Skeletal muscle tissue (tissue), 3 donors: ENCODE measurements at regions not wholly inside any gene's neighbourhood (a gene's known extent, or its start where the extent isn't known, plus 50 kb on each side); places are given as distances from the start of the nearest gene placed in this dataset.

ENCODE experiments used
- H3K27ac ChIP-seq: one replicate; pipeline ENCODE4 v1.7.0; 2013; ENCODE audit warnings: mild to moderate bottlenecking, low read depth, low read length, inconsistent platforms
- H3K27me3 ChIP-seq, 3 donors: one replicate each; pipeline ENCODE4 v1.7.0; 2013; ENCODE audit warnings: low read length in 3 of 3; ENCODE audit not compliant: control insufficient read depth in 3 of 3, insufficient read depth in 3 of 3
- H3K36me3 ChIP-seq, 3 donors: one replicate each; pipeline ENCODE4 v1.7.0; 2013; ENCODE audit warnings: low read length in 3 of 3; ENCODE audit not compliant: control insufficient read depth in 3 of 3, insufficient read depth in 3 of 3
- H3K4me1 ChIP-seq, 3 donors: one replicate each; pipeline ENCODE4 v1.7.0; 2013; ENCODE audit warnings: low read length in 3 of 3, mild to moderate bottlenecking in 3 of 3; ENCODE audit not compliant: control insufficient read depth in 3 of 3, insufficient read depth in 3 of 3
- H3K4me3 ChIP-seq, 3 donors: one replicate each; pipeline ENCODE4 v1.7.0; 2013; ENCODE audit warnings: low read length in 3 of 3
- H3K9ac ChIP-seq, 3 donors: one replicate each; pipeline ENCODE4 v1.7.0; 2013; ENCODE audit warnings: low read length in 3 of 3, mild to moderate bottlenecking in 3 of 3, moderate library complexity in 2 of 3, low read depth in 1 of 3
- H3K9me3 ChIP-seq, 3 donors: one replicate each; pipeline ENCODE4 v1.7.0; 2013; ENCODE audit warnings: low read length in 3 of 3; ENCODE audit not compliant: control insufficient read depth in 3 of 3
- donor health status: Osteomylitis.

DNA sequence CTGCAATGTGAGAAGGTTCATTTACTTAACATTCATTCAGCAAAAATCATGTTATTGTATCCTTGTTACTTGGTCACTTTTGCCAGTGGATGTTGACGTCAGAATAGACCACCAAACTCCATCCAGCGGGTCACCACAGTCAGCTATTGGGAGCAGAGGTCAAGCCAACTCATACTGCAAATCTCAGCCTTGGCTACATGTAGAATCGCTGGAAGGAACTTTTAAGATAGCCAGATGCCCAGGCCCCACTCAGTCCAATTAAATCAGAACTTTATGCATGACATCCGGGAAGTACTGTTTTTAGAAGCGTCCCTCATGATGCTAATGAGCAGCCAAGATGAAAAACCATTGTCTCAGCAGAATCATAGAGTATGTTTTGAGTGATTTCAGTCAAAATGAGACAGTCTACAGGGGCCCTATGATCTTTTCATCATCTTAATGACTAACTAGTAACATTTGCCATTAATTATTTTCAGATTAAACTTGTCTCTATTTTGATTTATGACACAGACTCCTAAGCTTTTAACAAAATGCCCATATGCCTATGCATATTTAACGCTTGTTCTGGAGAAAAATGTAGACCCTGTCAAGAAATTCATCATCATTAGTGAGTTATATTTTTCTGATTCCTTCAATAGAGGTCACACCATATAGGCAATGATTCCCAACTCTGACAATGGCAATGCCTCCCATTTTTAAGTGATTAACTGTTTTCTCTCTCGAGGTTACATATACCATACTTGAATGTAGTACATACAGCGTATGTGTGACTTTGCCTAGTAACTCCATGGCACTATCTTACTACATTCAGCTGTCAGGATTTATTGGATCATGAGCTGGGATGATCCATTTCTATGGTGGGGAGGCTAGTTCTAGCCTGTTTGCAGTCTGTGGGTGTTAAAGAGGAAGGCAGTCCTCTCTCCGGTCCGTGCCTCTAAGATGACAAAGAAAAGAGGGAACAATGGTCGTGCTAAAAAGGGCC, 63.7 kb upstream of the CCBE1 start:
- Histone ChIP-seq H3K4me3 (no peak overlapping the region), H3K9me3 (no peaks in the 10 kb centered on the region), H3K4me1 (no peaks in the 10 kb centered on the region), H3K36me3 (no peaks in the 10 kb centered on the region), H3K27ac (no peak overlapping the region), H3K27me3 (no peaks in the 10 kb centered on the region), H3K9ac (no peak overlapping the region)

DNA sequence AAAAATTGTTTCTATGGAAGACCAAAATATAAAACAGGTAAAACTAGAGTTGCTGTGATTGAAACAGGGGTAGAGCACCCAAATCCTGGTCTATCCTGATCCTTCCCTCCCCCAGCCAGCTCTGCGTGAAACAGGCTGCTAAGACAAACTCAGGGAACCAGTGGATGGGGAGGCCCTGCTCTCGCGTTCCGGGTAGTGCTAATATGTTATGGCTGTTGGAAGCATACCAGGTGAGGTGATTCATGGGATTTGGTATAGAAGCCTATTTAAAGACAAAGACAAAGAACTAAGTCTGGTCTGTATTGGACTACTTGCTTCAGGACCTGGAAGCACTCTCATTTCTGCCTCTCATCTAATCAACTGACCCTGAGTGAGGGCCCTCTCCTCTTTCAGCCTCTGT, 63.0 kb upstream of the CCBE1 start:
- Histone ChIP-seq H3K27ac (no peak overlapping the region), H3K9me3 (no peaks in the 10 kb centered on the region), H3K4me1 (no peaks in the 10 kb centered on the region)

DNA sequence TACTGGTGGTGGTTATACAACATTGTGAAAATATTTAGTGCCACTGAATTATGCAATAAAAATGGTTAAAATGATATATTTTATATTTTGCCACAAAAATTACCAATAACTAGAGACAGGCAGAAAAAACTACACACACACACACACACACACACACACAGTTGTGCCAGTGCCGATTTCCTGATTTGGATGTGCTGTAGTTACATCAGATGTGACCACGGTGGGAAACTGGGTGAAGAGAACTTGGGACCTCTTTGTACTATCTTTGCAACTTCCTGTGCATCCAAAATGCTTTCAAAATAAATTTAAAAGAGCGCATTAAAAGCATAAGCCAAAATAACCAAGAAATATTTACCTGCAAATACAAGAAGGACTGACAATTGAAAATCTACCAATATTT, 61.6 kb upstream of the CCBE1 start:
- H3K4me1 ChIP-seq = no peaks in the 10 kb centered on the region
- H3K36me3 ChIP-seq = no peaks in the 10 kb centered on the region
- H3K9me3 ChIP-seq = no peaks in the 10 kb centered on the region
- no peak overlapping the region for H3K27ac ChIP-seq
- no peaks in the 10 kb centered on the region for H3K27me3 ChIP-seq
- no peak overlapping the region for H3K4me3 ChIP-seq
- H3K9ac ChIP-seq = no peak overlapping the region

More for the DNA sequence above, 63.0 kb upstream of the CCBE1 start:
- Histone ChIP-seq H3K4me3 (no peak overlapping the region), H3K36me3 (no peaks in the 10 kb centered on the region), H3K27me3 (no peaks in the 10 kb centered on the region), H3K9ac (no peak overlapping the region)

DNA sequence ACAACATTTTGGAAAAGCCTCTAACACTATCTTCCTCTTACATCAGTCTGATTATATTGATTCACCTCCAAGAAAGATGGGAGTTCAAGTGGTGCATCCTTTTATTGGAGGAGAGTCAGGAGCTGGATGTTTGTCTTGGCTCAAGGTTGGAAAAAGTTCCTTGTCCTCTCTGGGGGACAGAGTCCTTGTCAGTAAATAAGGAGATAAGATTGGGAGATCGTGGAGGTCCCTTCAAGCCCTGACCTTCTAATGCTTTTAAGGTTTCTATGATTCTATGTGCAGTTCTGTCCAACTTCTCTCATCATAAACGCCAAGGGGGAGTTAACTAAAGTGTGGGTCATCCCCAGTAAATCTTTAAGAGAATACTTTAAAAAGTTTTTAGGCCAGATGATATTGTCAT, 60.9 kb upstream of the CCBE1 start:
- H3K9me3 ChIP-seq = no peaks in the 10 kb centered on the region

DNA sequence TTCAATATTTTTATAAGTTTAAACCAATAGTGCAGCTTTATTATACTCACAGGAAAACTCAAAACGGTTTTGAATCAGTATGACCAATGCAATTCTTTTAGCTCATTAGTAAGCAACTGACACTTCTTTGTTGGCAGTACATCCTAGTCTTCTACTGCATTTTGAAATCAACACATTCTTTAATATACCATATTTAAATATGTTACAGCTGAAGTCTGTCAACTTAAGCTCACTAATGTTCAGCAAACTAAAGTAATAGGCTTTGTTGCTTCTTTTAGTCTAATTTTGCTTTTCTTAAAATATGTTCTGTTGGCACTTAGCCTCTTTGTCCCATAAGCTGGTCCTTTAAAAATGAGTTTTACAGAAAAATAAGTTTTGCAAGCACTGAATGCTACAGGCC, 55.4 kb upstream of the CCBE1 start:
- H3K36me3 ChIP-seq = no peaks in the 10 kb centered on the region
- H3K4me3 ChIP-seq = no peak overlapping the region
- no peaks in the 10 kb centered on the region for H3K9me3 ChIP-seq
- no peak overlapping the region for H3K27ac ChIP-seq
- no peaks in the 10 kb centered on the region for H3K27me3 ChIP-seq
- H3K4me1 ChIP-seq = no peaks in the 10 kb centered on the region
- no peak overlapping the region for H3K9ac ChIP-seq

More for the DNA sequence above, 60.9 kb upstream of the CCBE1 start:
- Histone ChIP-seq H3K4me3 (no peak overlapping the region), H3K27me3 (no peaks in the 10 kb centered on the region), H3K9ac (no peak overlapping the region), H3K4me1 (no peaks in the 10 kb centered on the region), H3K27ac (no peak overlapping the region), H3K36me3 (no peaks in the 10 kb centered on the region)

DNA sequence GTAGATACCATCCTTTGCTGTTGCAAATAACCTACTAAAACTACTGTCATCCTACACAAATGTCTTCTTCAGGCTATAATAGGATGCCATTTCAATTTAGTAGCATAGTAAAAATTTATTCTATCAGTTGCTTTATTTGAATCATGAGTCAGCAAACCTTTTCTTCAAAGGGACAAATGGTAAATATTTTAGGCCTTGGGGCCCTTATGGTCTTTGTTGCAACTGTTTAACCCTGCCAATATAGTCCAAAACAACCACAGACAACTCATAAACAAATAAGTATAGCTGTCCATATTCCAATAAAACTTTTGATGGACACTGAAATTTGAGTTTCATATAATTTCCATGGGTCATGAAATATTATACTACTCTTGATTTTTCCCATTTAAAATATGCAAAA, 54.0 kb upstream of the CCBE1 start:
- H3K27ac ChIP-seq = no peak overlapping the region
- no peak overlapping the region for H3K9ac ChIP-seq
- no peak overlapping the region for H3K4me3 ChIP-seq
- H3K36me3 ChIP-seq = no peaks in the 10 kb centered on the region
- H3K27me3 ChIP-seq = no peaks in the 10 kb centered on the region
- H3K4me1 ChIP-seq = no peaks in the 10 kb centered on the region
- H3K9me3 ChIP-seq = no peaks in the 10 kb centered on the region

DNA sequence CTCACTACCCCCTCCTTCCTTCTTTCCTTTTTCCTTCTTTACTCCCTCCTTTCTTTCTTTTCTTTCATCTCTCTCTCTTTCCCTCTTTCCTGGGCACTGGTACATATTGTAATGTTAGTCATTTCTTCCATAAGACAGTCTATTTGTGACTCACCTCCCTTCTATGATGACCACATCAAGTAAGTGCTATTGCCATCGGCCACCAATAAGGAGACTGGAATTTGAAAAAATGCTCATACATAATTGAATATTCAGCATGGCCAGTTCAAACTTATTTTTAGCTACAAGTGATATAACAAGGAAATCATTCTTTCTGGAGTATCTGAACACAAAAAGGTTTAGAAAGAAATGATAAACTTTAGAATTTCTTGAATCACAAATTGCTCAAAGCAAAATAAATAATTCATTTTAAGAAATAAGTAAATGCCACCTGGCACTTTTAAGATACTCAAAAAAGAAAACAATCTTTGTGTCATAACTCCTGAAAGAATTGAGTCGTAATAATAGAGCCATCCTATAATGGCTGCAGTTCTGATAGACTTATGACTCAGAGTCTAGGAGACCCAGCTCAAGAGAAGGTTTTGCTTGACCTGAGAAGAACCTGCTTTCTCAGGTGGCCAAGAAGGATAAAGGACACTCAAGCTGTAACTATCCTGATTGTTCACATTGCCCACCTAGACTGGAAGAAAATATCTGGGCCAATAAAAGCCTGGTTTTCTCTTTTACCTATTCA, 51.6 kb upstream of the CCBE1 start:
- H3K4me3 ChIP-seq = no peak overlapping the region
- H3K9me3 ChIP-seq = no peaks in the 10 kb centered on the region
- no peaks in the 10 kb centered on the region for H3K27me3 ChIP-seq
- no peak overlapping the region for H3K27ac ChIP-seq
- no peak overlapping the region for H3K9ac ChIP-seq
- H3K36me3 ChIP-seq = no peaks in the 10 kb centered on the region
- no peaks in the 10 kb centered on the region for H3K4me1 ChIP-seq
